T-helper 2 cell treated with Interferon-gamma antibody and Interleukin-4, amounts not matched to agents 5 μg/mL and 100 μg/mL, for 36 hours (primary cell): ENCODE measurements at regions not wholly inside any gene's neighbourhood (a gene's known extent, or its start where the extent isn't known, plus 50 kb on each side); places are given as distances from the start of the nearest gene placed in this dataset.
"Not testable (repeated sequence)": the region's sequence is repeated elsewhere in the genome, so short reads cannot be mapped to it uniquely, and the experiment has no call there.

Source experiments
- DNase-seq: peaks from one replicate; pipeline ENCODE4 v3.0.0; 2021; ENCODE audit warnings: low spot score
- H3K27ac Mint-ChIP-seq: one replicate; pipeline ENCODE4 v1.8.0; 2021; ENCODE audit warnings: mild to moderate bottlenecking, mixed read lengths
- H3K27me3 Mint-ChIP-seq: one replicate; pipeline ENCODE4 v1.8.0; 2021; ENCODE audit warnings: low read depth, mixed read lengths
- H3K36me3 Mint-ChIP-seq: one replicate; pipeline ENCODE4 v1.8.0; 2021; ENCODE audit warnings: low read depth, mixed read lengths
- H3K4me1 Mint-ChIP-seq: one replicate; pipeline ENCODE4 v1.8.0; 2021; ENCODE audit warnings: low read depth, mixed read lengths
- H3K4me3 Mint-ChIP-seq: one replicate; pipeline ENCODE4 v1.8.0; 2022; ENCODE audit warnings: mild to moderate bottlenecking, moderate library complexity, mixed read lengths
- H3K9me3 Mint-ChIP-seq: one replicate; pipeline ENCODE4 v1.8.0; 2021; ENCODE audit warnings: mixed read lengths

- DNase-seq, H3K36me3 Mint-ChIP-seq, H3K27ac Mint-ChIP-seq, H3K27me3 Mint-ChIP-seq, H3K4me1 Mint-ChIP-seq, H3K4me3 Mint-ChIP-seq: not testable (repeated sequence)
- H3K9me3 Mint-ChIP-seq, result peaks cover 12% of the 10 kb centered on the region
Measured at GRCh38 chr14:105685605-105686004, 159.2 kb downstream of the TMEM121 start.

GRCh38 chr14:105686050-105686449, 159.7 kb downstream of the TMEM121 start:
- H3K27ac Mint-ChIP-seq, H3K4me3 Mint-ChIP-seq, H3K27me3 Mint-ChIP-seq, DNase-seq, H3K36me3 Mint-ChIP-seq, H3K4me1 Mint-ChIP-seq: not testable (repeated sequence)
- peaks cover 16% of the 10 kb centered on the region for H3K9me3 Mint-ChIP-seq

GRCh38 chr14:105686462-105687170, 160.2 kb downstream of the TMEM121 start:
- not testable (repeated sequence) for H3K4me3 Mint-ChIP-seq, H3K36me3 Mint-ChIP-seq, H3K27ac Mint-ChIP-seq, H3K27me3 Mint-ChIP-seq, H3K4me1 Mint-ChIP-seq, DNase-seq
- peaks cover 17% of the 10 kb centered on the region for H3K9me3 Mint-ChIP-seq

GRCh38 chr14:105687171-105688022, 161.0 kb downstream of the TMEM121 start:
- DNase-seq, H3K36me3 Mint-ChIP-seq, H3K4me1 Mint-ChIP-seq, H3K27me3 Mint-ChIP-seq, H3K4me3 Mint-ChIP-seq, H3K27ac Mint-ChIP-seq: not testable (repeated sequence)
- peaks cover 17% of the 10 kb centered on the region for H3K9me3 Mint-ChIP-seq

GRCh38 chr14:105688023-105688351, 161.6 kb downstream of the TMEM121 start:
- H3K27me3 Mint-ChIP-seq, H3K4me3 Mint-ChIP-seq, H3K27ac Mint-ChIP-seq, H3K4me1 Mint-ChIP-seq, DNase-seq, H3K36me3 Mint-ChIP-seq: not testable (repeated sequence)
- peaks cover 17% of the 10 kb centered on the region for H3K9me3 Mint-ChIP-seq

GRCh38 chr14:105688664-105689221, 162.4 kb downstream of the TMEM121 start:
- not testable (repeated sequence) for H3K27ac Mint-ChIP-seq, H3K4me1 Mint-ChIP-seq
- peaks cover 17% of the 10 kb centered on the region for H3K9me3 Mint-ChIP-seq

GRCh38 chr14:105689722-105690121, 163.3 kb downstream of the TMEM121 start:
- Mint-ChIP-seq H3K9me3 (peaks cover 17% of the 10 kb centered on the region), H3K4me1 (no peaks in the 10 kb centered on the region), H3K36me3 (no peaks in the 10 kb centered on the region), H3K4me3 (no peak overlapping the region), H3K27me3 (no peaks in the 10 kb centered on the region), H3K27ac (no peak overlapping the region)
- DNase-seq, result no peak

More at GRCh38 chr14:105688664-105689221, 162.4 kb downstream of the TMEM121 start:
- not testable (repeated sequence) for H3K27me3 Mint-ChIP-seq, H3K4me3 Mint-ChIP-seq, DNase-seq, H3K36me3 Mint-ChIP-seq

GRCh38 chr14:105690671-105691070, 164.3 kb downstream of the TMEM121 start:
- H3K9me3 Mint-ChIP-seq, result peaks cover 17% of the 10 kb centered on the region
- no peaks in the 10 kb centered on the region for H3K27me3 Mint-ChIP-seq
- no peak overlapping the region for H3K4me3 Mint-ChIP-seq
- no peak overlapping the region for H3K27ac Mint-ChIP-seq
- no peak for DNase-seq
- no peaks in the 10 kb centered on the region for H3K4me1 Mint-ChIP-seq
- H3K36me3 Mint-ChIP-seq, result no peaks in the 10 kb centered on the region

- H3K27me3 Mint-ChIP-seq, H3K4me1 Mint-ChIP-seq, H3K36me3 Mint-ChIP-seq, DNase-seq, H3K4me3 Mint-ChIP-seq, H3K27ac Mint-ChIP-seq: not testable (repeated sequence)
- peaks cover 17% of the 10 kb centered on the region for H3K9me3 Mint-ChIP-seq
Measured at GRCh38 chr14:105691321-105692109, 165.1 kb downstream of the TMEM121 start.

GRCh38 chr14:105692110-105692685, 165.8 kb downstream of the TMEM121 start:
- DNase-seq, H3K36me3 Mint-ChIP-seq, H3K4me3 Mint-ChIP-seq, H3K4me1 Mint-ChIP-seq, H3K27me3 Mint-ChIP-seq, H3K27ac Mint-ChIP-seq: not testable (repeated sequence)
- H3K9me3 Mint-ChIP-seq, result peaks cover 17% of the 10 kb centered on the region

GRCh38 chr14:105694961-105695360, 168.6 kb downstream of the TMEM121 start:
- peaks cover 11% of the 10 kb centered on the region for H3K9me3 Mint-ChIP-seq
- H3K36me3 Mint-ChIP-seq, result no peaks in the 10 kb centered on the region
- H3K4me3 Mint-ChIP-seq, result no peak overlapping the region
- H3K27ac Mint-ChIP-seq, result no peak overlapping the region
- no peak for DNase-seq
- no peaks in the 10 kb centered on the region for H3K27me3 Mint-ChIP-seq
- H3K4me1 Mint-ChIP-seq, result no peaks in the 10 kb centered on the region

GRCh38 chr14:105696388-105696787, 170.0 kb downstream of the TMEM121 start:
- not testable (repeated sequence) for H3K9me3 Mint-ChIP-seq, H3K27ac Mint-ChIP-seq, H3K36me3 Mint-ChIP-seq, DNase-seq, H3K4me1 Mint-ChIP-seq, H3K4me3 Mint-ChIP-seq, H3K27me3 Mint-ChIP-seq

GRCh38 chr14:105697414-105697813, 171.0 kb downstream of the TMEM121 start:
- not testable (repeated sequence) for H3K9me3 Mint-ChIP-seq, H3K4me1 Mint-ChIP-seq, H3K4me3 Mint-ChIP-seq, DNase-seq, H3K36me3 Mint-ChIP-seq, H3K27ac Mint-ChIP-seq, H3K27me3 Mint-ChIP-seq
